MCF 10A (cell line): ENCODE measurements at regions not wholly inside any gene's neighbourhood (a gene's known extent, or its start where the extent isn't known, plus 50 kb on each side); places are given as distances from the start of the nearest gene placed in this dataset.
A peak's percentile ranks its signal among the peaks of the same experiment; 100 is the strongest.

Experiments
- BruUV-seq: library from RNA; stranded (reverse); fragments of 400-500 nt; replicated peaks from 2 replicates; lab custom pipeline; 2021; lab: Mats Ljungman, UMichigan
- CTCF ChIA-PET: fragments of 300-600 bp; sonication (Branson Sonifier 250); formaldehyde crosslinking; extraction: SDS; loops from one replicate; lab custom pipeline; 2021; ENCODE audit warnings: antibody characterized with exemption, inconsistent platforms; lab: Yijun Ruan, JAX
- POLR2A ChIA-PET: fragments of 300-600, 350-650 bp; sonication (Branson Sonifier 250); formaldehyde crosslinking; extraction: SDS; loops from one replicate; lab custom pipeline; 2020; ENCODE audit warnings: antibody characterized with exemption, inconsistent platforms; lab: Yijun Ruan, JAX
- DNase-seq: peaks from one replicate; pipeline ENCODE4 v3.0.0-alpha.2; 2018; ENCODE audit not compliant: unreplicated experiment
- H3K27ac Mint-ChIP-seq: one replicate; pipeline ENCODE4 v1.8.0; 2022; ENCODE audit warnings: mild to moderate bottlenecking, low read depth, mixed read lengths; ENCODE audit not compliant: unreplicated experiment
- H3K27me3 Mint-ChIP-seq: one replicate; pipeline ENCODE4 v1.8.0; 2022; ENCODE audit warnings: mixed read lengths; ENCODE audit not compliant: insufficient read depth, unreplicated experiment
- H3K36me3 Mint-ChIP-seq: one replicate; pipeline ENCODE4 v1.8.0; 2022; ENCODE audit warnings: mild to moderate bottlenecking, moderate library complexity, mixed read lengths; ENCODE audit not compliant: insufficient read depth, unreplicated experiment
- H3K4me1 Mint-ChIP-seq: one replicate; pipeline ENCODE4 v1.8.0; 2022; ENCODE audit warnings: mixed read lengths; ENCODE audit not compliant: insufficient read depth, unreplicated experiment
- H3K4me3 Mint-ChIP-seq: one replicate; pipeline ENCODE4 v1.8.0; 2022; ENCODE audit warnings: mild to moderate bottlenecking, moderate library complexity, mixed read lengths; ENCODE audit not compliant: unreplicated experiment
- H3K9me3 Mint-ChIP-seq: one replicate; pipeline ENCODE4 v1.8.0; 2022; ENCODE audit warnings: mixed read lengths; ENCODE audit not compliant: unreplicated experiment
- CTCF ChIP-seq: fragments of 200-600 bp; IDR thresholded peaks from one replicate; pipeline ENCODE4 v1.8.0; 2022; ENCODE audit warnings: antibody characterized with exemption, mild to moderate bottlenecking; ENCODE audit not compliant: unreplicated experiment
- intact Hi-C: fragments of 100-400 bp; cut with micrococcal nuclease; formaldehyde crosslinking; loops from 2 replicates; pipeline ENCODE4 v1.14.1; 2022

- H3K4me3 Mint-ChIP-seq = no peak overlapping the region
- TF ChIP-seq CTCF = no peak
- POLR2A ChIA-PET = interaction anchor here (0.5 to 3.7 kb wide), 5 partner anchors 9 to 577 kb away, joined by 3 to 15 read pairs (median 4); partner anchors contain the start of gene CDC42EP3
- DNase-seq = peak; percentile 62
- intact Hi-C loops = no loop called here
- peaks cover 28% of the 10 kb centered on the region for H3K4me1 Mint-ChIP-seq
- H3K27me3 Mint-ChIP-seq = no peaks in the 10 kb centered on the region
- CTCF ChIA-PET = interaction anchor here (0.6 to 1.8 kb wide), 6 partner anchors 11 to 400 kb away, joined by 3 to 13 read pairs (median 4); no protein-coding TSS in a partner anchor
- peak overlapping the region; percentile 88 for H3K27ac Mint-ChIP-seq
- no TSS peak for BruUV-seq
- H3K36me3 Mint-ChIP-seq = no peaks in the 10 kb centered on the region
- peaks cover 7% of the 10 kb centered on the region for H3K9me3 Mint-ChIP-seq
Measured at GRCh38 chr2:37795938-37796337, 124.5 kb upstream of the CDC42EP3 start.

GRCh38 chr2:37796481-37796880 is 125.0 kb upstream of the CDC42EP3 start:
- H3K4me1 Mint-ChIP-seq = peaks cover 33% of the 10 kb centered on the region
- intact Hi-C loops = no loop called here
- CTCF ChIA-PET = interaction anchor here (0.6 to 1.9 kb wide), 6 partner anchors 33 to 381 kb away, joined by 3 to 13 read pairs (median 4); no protein-coding TSS in a partner anchor

GRCh38 chr2:37797081-37797480 is 125.6 kb upstream of the CDC42EP3 start:
- peak; percentile 89 for DNase-seq
- H3K4me1 Mint-ChIP-seq = peaks cover 39% of the 10 kb centered on the region
- ChIA-PET POLR2A (interaction anchor here (0.6 to 3.7 kb wide), 6 partner anchors 10 to 519 kb away, joined by 3 to 15 read pairs (median 4); partner anchors contain the start of gene CDC42EP3), CTCF (interaction anchor here (0.6 to 1.9 kb wide), 7 partner anchors 12 to 393 kb away, joined by 3 to 13 read pairs (median 3); no protein-coding TSS in a partner anchor)
- peaks cover 7% of the 10 kb centered on the region for H3K9me3 Mint-ChIP-seq
- BruUV-seq = no TSS peak
- no peaks in the 10 kb centered on the region for H3K27me3 Mint-ChIP-seq
- no peak for TF ChIP-seq CTCF
- H3K36me3 Mint-ChIP-seq = no peaks in the 10 kb centered on the region
- H3K4me3 Mint-ChIP-seq = no peak overlapping the region
- intact Hi-C loops = no loop called here
- peak overlapping the region; percentile 88 for H3K27ac Mint-ChIP-seq

More at GRCh38 chr2:37796481-37796880, 125.0 kb upstream of the CDC42EP3 start:
- no peak overlapping the region for H3K4me3 Mint-ChIP-seq
- no peak for TF ChIP-seq CTCF
- no peak for DNase-seq
- peaks cover 7% of the 10 kb centered on the region for H3K9me3 Mint-ChIP-seq
- POLR2A ChIA-PET = interaction anchor here (0.6 to 3.7 kb wide), 6 partner anchors 9 to 578 kb away, joined by 3 to 15 read pairs (median 4); partner anchors contain the start of gene CDC42EP3
- peak overlapping the region; percentile 88 for H3K27ac Mint-ChIP-seq
- no peaks in the 10 kb centered on the region for H3K27me3 Mint-ChIP-seq
- BruUV-seq = no TSS peak
- no peaks in the 10 kb centered on the region for H3K36me3 Mint-ChIP-seq

GRCh38 chr2:37798315-37799005 is 126.6 kb upstream of the RMDN2 start:
- no peak overlapping the region for H3K27ac Mint-ChIP-seq
- H3K36me3 Mint-ChIP-seq = no peaks in the 10 kb centered on the region
- BruUV-seq = no TSS peak
- intact Hi-C loops = no loop called here
- H3K4me3 Mint-ChIP-seq = no peak overlapping the region
- H3K27me3 Mint-ChIP-seq = no peaks in the 10 kb centered on the region
- TF ChIP-seq CTCF = no peak
- H3K9me3 Mint-ChIP-seq = peaks cover 7% of the 10 kb centered on the region
- ChIA-PET CTCF (interaction anchor here (0.5 to 1.9 kb wide), 3 partner anchors 17 to 81 kb away, joined by 3 to 7 read pairs (median 3); no protein-coding TSS in a partner anchor), POLR2A (interaction anchor here (0.8 to 3.7 kb wide), 3 partner anchors 9 to 383 kb away, joined by 3 to 15 read pairs (median 5); no protein-coding TSS in a partner anchor)
- peaks cover 49% of the 10 kb centered on the region for H3K4me1 Mint-ChIP-seq
- no peak for DNase-seq
